ENCODE measurements at regions not wholly inside any gene's neighbourhood (a gene's known extent, or its start where the extent isn't known, plus 50 kb on each side); places are given as distances from the start of the nearest gene placed in this dataset.
"Not testable (repeated sequence)": the region's sequence is repeated elsewhere in the genome, so short reads cannot be mapped to it uniquely, and the experiment has no call there.

DNA sequence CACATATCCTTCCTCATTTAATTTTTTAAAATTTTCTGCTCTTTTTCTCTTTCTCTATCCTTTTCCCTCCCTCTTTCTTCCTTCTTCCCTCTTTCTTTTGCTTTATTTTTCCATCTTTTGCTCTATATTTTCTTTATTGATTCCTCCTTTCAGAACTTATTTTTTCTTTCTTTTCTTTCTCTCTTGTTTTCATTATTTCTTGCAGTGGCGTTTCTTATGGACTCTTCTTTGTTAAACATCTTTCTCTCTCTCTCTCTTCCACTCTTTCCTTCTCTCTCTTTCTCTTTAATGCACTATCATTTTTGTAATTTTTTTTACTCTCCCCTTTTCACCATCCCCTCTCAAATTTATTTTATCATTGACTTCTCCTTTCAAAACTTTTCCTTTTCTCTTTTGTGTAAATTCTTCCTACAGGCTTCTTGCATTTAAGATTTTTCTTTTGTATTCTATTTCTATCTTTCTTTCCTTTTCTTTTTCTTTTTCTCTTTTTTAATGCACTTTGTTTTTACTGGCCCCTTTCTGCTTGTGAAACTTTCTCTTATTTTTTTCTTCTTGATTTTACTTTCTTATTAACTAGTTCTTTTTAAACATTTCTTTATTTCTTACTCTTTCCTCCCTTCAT lies 97.0 kb downstream of the RBMX2 start:
- no peaks in the 10 kb centered on the region for H3K4me1 Mint-ChIP-seq
- no peaks in the 10 kb centered on the region for H3K36me3 Mint-ChIP-seq
- no peak overlapping the region for H3K27ac Mint-ChIP-seq
- H3K4me3 Mint-ChIP-seq = no peak overlapping the region
- DNase-seq (ENCODE audit: low spot score in 2 of 2, unreplicated experiment in 2 of 2) = no peak
- H3K9me3 Mint-ChIP-seq = peaks cover 10% of the 10 kb centered on the region
- H3K27me3 Mint-ChIP-seq (ENCODE audit: low read depth) = peaks cover 11% of the 10 kb centered on the region
- TF ChIP-seq CTCF (IDR thresholded peaks at IDR 0.05; ENCODE audit: unreplicated experiment) = no peak

- H3K4me1 Mint-ChIP-seq = no peaks in the 10 kb centered on the region
- H3K27me3 Mint-ChIP-seq (ENCODE audit: low read depth) = peaks cover 19% of the 10 kb centered on the region
- no peaks in the 10 kb centered on the region for H3K36me3 Mint-ChIP-seq
- TF ChIP-seq CTCF (IDR thresholded peaks at IDR 0.05; ENCODE audit: unreplicated experiment) = no peak
- peaks cover 8% of the 10 kb centered on the region for H3K9me3 Mint-ChIP-seq
- H3K27ac Mint-ChIP-seq = no peak overlapping the region
- DNase-seq (ENCODE audit: low spot score in 2 of 2, unreplicated experiment in 2 of 2) = no peak
- H3K4me3 Mint-ChIP-seq = no peak overlapping the region
Measured at GRCh38 chrX:130502016-130502570, 100.3 kb downstream of the RBMX2 start.

DNA sequence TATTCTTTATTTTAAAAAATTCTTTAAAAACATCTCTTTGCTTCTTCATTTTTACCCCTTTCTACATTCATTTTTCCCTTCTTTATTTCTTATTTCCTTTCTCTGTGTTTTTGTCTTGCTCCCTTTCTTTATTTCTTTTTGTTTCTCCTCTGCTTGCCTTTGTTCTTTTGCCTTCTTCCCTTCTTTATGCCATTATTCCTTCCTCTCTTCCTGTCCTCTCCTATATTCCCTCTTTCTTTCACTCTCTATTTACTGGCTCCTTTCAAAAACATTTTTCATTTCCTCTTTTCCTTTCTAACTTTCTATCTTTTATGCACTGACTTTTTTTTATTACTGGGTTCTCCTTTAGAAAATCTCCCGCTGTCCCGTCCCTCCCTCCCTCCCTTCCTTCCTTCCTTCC lies 102.2 kb downstream of the RBMX2 start:
- Mint-ChIP-seq H3K36me3 (no peaks in the 10 kb centered on the region), H3K4me3 (no peak overlapping the region), H3K9me3 (peaks cover 3% of the 10 kb centered on the region), H3K27ac (no peak overlapping the region), H3K27me3 (ENCODE audit: low read depth) (peaks cover 16% of the 10 kb centered on the region), H3K4me1 (no peaks in the 10 kb centered on the region)
- no peak for TF ChIP-seq CTCF (IDR thresholded peaks at IDR 0.05; ENCODE audit: unreplicated experiment)
- DNase-seq (ENCODE audit: low spot score in 2 of 2, unreplicated experiment in 2 of 2) = no peak

DNA sequence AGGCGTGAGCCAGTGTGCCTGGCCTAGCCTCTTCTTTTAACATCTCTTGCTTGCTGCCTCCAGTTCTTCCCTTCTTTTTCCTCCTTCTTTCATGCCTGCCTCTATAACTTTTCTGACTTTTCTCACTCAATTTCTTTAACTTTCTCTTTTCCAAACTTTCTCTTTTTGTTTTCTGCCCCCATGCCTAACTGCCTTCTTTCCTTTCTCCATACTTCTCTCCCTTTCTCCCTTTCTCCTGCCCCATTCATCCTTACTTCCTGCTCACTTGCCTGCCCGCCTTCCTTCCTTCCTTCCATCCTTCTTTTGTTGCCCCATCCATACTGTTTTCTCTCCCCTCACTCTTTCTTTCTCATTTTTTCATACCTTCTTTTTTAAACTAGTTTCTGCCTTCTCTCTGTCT lies 105.2 kb downstream of the RBMX2 start:
- no peaks in the 10 kb centered on the region for H3K36me3 Mint-ChIP-seq
- H3K4me3 Mint-ChIP-seq = no peak overlapping the region
- TF ChIP-seq CTCF (IDR thresholded peaks at IDR 0.05; ENCODE audit: unreplicated experiment) = no peak
- no peaks in the 10 kb centered on the region for H3K4me1 Mint-ChIP-seq
- H3K27me3 Mint-ChIP-seq (ENCODE audit: low read depth) = peaks cover 12% of the 10 kb centered on the region
- peaks cover 11% of the 10 kb centered on the region for H3K9me3 Mint-ChIP-seq
- no peak for DNase-seq (ENCODE audit: low spot score in 2 of 2, unreplicated experiment in 2 of 2)
- H3K27ac Mint-ChIP-seq = no peak overlapping the region

- not testable (repeated sequence) for DNase-seq (ENCODE audit: low spot score in 2 of 2, unreplicated experiment in 2 of 2); H3K4me3 Mint-ChIP-seq; H3K36me3 Mint-ChIP-seq; H3K27ac Mint-ChIP-seq; H3K27me3 Mint-ChIP-seq (ENCODE audit: low read depth); H3K4me1 Mint-ChIP-seq
- peaks cover 41% of the 10 kb centered on the region for H3K9me3 Mint-ChIP-seq
Measured at GRCh38 chrX:130512534-130512933, 110.7 kb downstream of the RBMX2 start.

- no peak overlapping the region for H3K27ac Mint-ChIP-seq
Measured at GRCh38 chrX:130516123-130516522, 114.3 kb downstream of the RBMX2 start.

More at GRCh38 chrX:130516123-130516522, 114.3 kb downstream of the RBMX2 start:
- H3K9me3 Mint-ChIP-seq = peaks cover 40% of the 10 kb centered on the region
- DNase-seq (ENCODE audit: low spot score in 2 of 2, unreplicated experiment in 2 of 2) = no peak
- no peak overlapping the region for H3K4me3 Mint-ChIP-seq
- no peak for TF ChIP-seq CTCF (IDR thresholded peaks at IDR 0.05; ENCODE audit: unreplicated experiment)
- H3K36me3 Mint-ChIP-seq = peaks cover 1% of the 10 kb centered on the region
- H3K4me1 Mint-ChIP-seq = no peaks in the 10 kb centered on the region
- H3K27me3 Mint-ChIP-seq (ENCODE audit: low read depth) = no peaks in the 10 kb centered on the region
